ENCODE measurements at regions not wholly inside any gene's neighbourhood (a gene's known extent, or its start where the extent isn't known, plus 50 kb on each side); places are given as distances from the start of the nearest gene placed in this dataset.

- DNase-seq: no peak
- TF ChIP-seq CTCF (IDR thresholded peaks at IDR 0.05; ENCODE audit: low read depth, low read length): no peak
- no peaks in the 10 kb centered on the region for H3K27me3 ChIP-seq
- no peaks in the 10 kb centered on the region for H3K4me1 ChIP-seq
- no peak overlapping the region for H3K4me3 ChIP-seq (ENCODE audit: low read depth, low read length)
- no peaks in the 10 kb centered on the region for H3K9me3 ChIP-seq
- H3K36me3 ChIP-seq: no peaks in the 10 kb centered on the region
Observed at GRCh38 chr6:164991573-164991972, 317.8 kb downstream of the C6orf118 start.

- no peak for DNase-seq
- H3K4me3 ChIP-seq (ENCODE audit: low read depth, low read length): no peak overlapping the region
- no peak for TF ChIP-seq CTCF (IDR thresholded peaks at IDR 0.05; ENCODE audit: low read depth, low read length)
- no peaks in the 10 kb centered on the region for H3K36me3 ChIP-seq
- H3K9me3 ChIP-seq: no peaks in the 10 kb centered on the region
- no peaks in the 10 kb centered on the region for H3K4me1 ChIP-seq
- no peaks in the 10 kb centered on the region for H3K27me3 ChIP-seq
Observed at GRCh38 chr6:164990901-164991300, 318.5 kb downstream of the C6orf118 start.

GRCh38 chr6:164982389-164982788, 327.0 kb downstream of the C6orf118 start:
- H3K4me1 ChIP-seq: no peaks in the 10 kb centered on the region
- no peak for DNase-seq
- no peaks in the 10 kb centered on the region for H3K9me3 ChIP-seq
- TF ChIP-seq CTCF (IDR thresholded peaks at IDR 0.05; ENCODE audit: low read depth, low read length): no peak
- no peaks in the 10 kb centered on the region for H3K27me3 ChIP-seq
- H3K4me3 ChIP-seq (ENCODE audit: low read depth, low read length): no peak overlapping the region
- no peaks in the 10 kb centered on the region for H3K36me3 ChIP-seq

GRCh38 chr6:164967102-164967501, 342.3 kb downstream of the C6orf118 start:
- Histone ChIP-seq H3K4me3 (ENCODE audit: low read depth, low read length) (no peak overlapping the region), H3K9me3 (no peaks in the 10 kb centered on the region), H3K4me1 (no peaks in the 10 kb centered on the region), H3K36me3 (no peaks in the 10 kb centered on the region), H3K27me3 (no peaks in the 10 kb centered on the region)
- no peak for DNase-seq
- TF ChIP-seq CTCF (IDR thresholded peaks at IDR 0.05; ENCODE audit: low read depth, low read length): no peak

GRCh38 chr6:164962805-164963204, 346.6 kb downstream of the C6orf118 start:
- no peak overlapping the region for H3K4me3 ChIP-seq (ENCODE audit: low read depth, low read length)
- no peaks in the 10 kb centered on the region for H3K4me1 ChIP-seq
- H3K27me3 ChIP-seq: no peaks in the 10 kb centered on the region
- no peak for TF ChIP-seq CTCF (IDR thresholded peaks at IDR 0.05; ENCODE audit: low read depth, low read length)
- DNase-seq: no peak
- H3K36me3 ChIP-seq: no peaks in the 10 kb centered on the region
- no peaks in the 10 kb centered on the region for H3K9me3 ChIP-seq

- TF ChIP-seq CTCF (IDR thresholded peaks at IDR 0.05; ENCODE audit: low read depth, low read length): no peak
- Histone ChIP-seq H3K4me3 (ENCODE audit: low read depth, low read length) (no peak overlapping the region), H3K9me3 (no peaks in the 10 kb centered on the region), H3K36me3 (no peaks in the 10 kb centered on the region), H3K27me3 (no peaks in the 10 kb centered on the region), H3K4me1 (no peaks in the 10 kb centered on the region)
- DNase-seq: no peak
Observed at GRCh38 chr6:164947164-164947563, 362.2 kb downstream of the C6orf118 start.
